GM23338 (cell line): ENCODE measurements at regions not wholly inside any gene's neighbourhood (a gene's known extent, or its start where the extent isn't known, plus 50 kb on each side); places are given as distances from the start of the nearest gene placed in this dataset.

Experiments used
- ATAC-seq: fragments of 200-7000 bp; cut with Tn5 transposase; 3 replicates; pipeline ENCODE4 v1.9.1; 2020
- DNase-seq: peaks from one replicate; pipeline ENCODE4 v3.0.0-alpha.2; 2015; ENCODE audit warnings: low spot score
- H2AFZ ChIP-seq: fragments of 200-600 bp; sonication (generic); 2 replicates; pipeline ENCODE4 v1.8.0; 2016; ENCODE audit warnings: antibody characterized with exemption, mild to moderate bottlenecking, moderate library complexity
- H3F3A ChIP-seq: fragments of 200-600 bp; sonication (generic); replicated peaks from 2 replicates; pipeline ENCODE4 v1.8.0; 2017; ENCODE audit warnings: antibody characterized with exemption, mixed run types, low read depth
- H3K27ac ChIP-seq: fragments of 200-600 bp; sonication (generic); 2 replicates; pipeline ENCODE4 v1.6.1; 2016; ENCODE audit warnings: low read depth
- H3K27me3 ChIP-seq: fragments of 200-600 bp; sonication (generic); 2 replicates; pipeline ENCODE4 v1.8.0; 2016; ENCODE audit warnings: mild to moderate bottlenecking, mixed run types, moderate library complexity; ENCODE audit not compliant: insufficient read depth
- H3K36me3 ChIP-seq: fragments of 200-600 bp; sonication (generic); 2 replicates; pipeline ENCODE4 v1.8.0; 2016; ENCODE audit warnings: mild to moderate bottlenecking; ENCODE audit not compliant: insufficient read depth
- H3K4me1 ChIP-seq: fragments of 200-600 bp; sonication (generic); 2 replicates; pipeline ENCODE4 v1.8.0; 2016; ENCODE audit warnings: mild to moderate bottlenecking, moderate library complexity; ENCODE audit not compliant: insufficient read depth
- H3K4me2 ChIP-seq: fragments of 200-600 bp; sonication (generic); 2 replicates; pipeline ENCODE4 v1.7.1; 2017; ENCODE audit warnings: mixed run types
- H3K4me3 ChIP-seq: fragments of 200-600 bp; sonication (generic); 2 replicates; pipeline ENCODE4 v1.6.1; 2016; ENCODE audit warnings: mixed run types
- H3K79me2 ChIP-seq: fragments of 200-600 bp; sonication (generic); replicated peaks from 2 replicates; pipeline ENCODE4 v1.8.0; 2017; ENCODE audit warnings: mild to moderate bottlenecking; ENCODE audit not compliant: insufficient read depth
- H3K9me2 ChIP-seq: fragments of 200-600 bp; sonication (generic); 2 replicates; pipeline ENCODE4 v1.8.0; 2017; ENCODE audit not compliant: insufficient read depth
- H4K20me1 ChIP-seq: fragments of 200-600 bp; sonication (generic); replicated peaks from 2 replicates; pipeline ENCODE4 v1.8.0; 2017; ENCODE audit warnings: mild to moderate bottlenecking; ENCODE audit not compliant: insufficient read depth
- H3K27ac Mint-ChIP-seq: 2 replicates; pipeline ENCODE4 v1.8.0; 2020; ENCODE audit warnings: inconsistent platforms, mild to moderate bottlenecking, moderate library complexity, mixed read lengths
- H3K27me3 Mint-ChIP-seq: 3 replicates; pipeline ENCODE4 v1.8.0; 2022; ENCODE audit warnings: low read depth, mild to moderate bottlenecking, moderate library complexity, mixed read lengths, inconsistent platforms; ENCODE audit not compliant: insufficient read depth, poor library complexity
- H3K36me3 Mint-ChIP-seq: 3 replicates; pipeline ENCODE4 v1.8.0; 2021; ENCODE audit warnings: low read depth, mild to moderate bottlenecking, inconsistent platforms, moderate library complexity, mixed read lengths
- H3K4me1 Mint-ChIP-seq: 3 replicates; pipeline ENCODE4 v1.8.0; 2020; ENCODE audit warnings: mild to moderate bottlenecking, inconsistent platforms, mixed read lengths
- H3K4me3 Mint-ChIP-seq: 3 replicates; pipeline ENCODE4 v1.8.0; 2021; ENCODE audit warnings: moderate library complexity, mild to moderate bottlenecking, inconsistent platforms, mixed read lengths
- H3K9me3 Mint-ChIP-seq: 3 replicates; pipeline ENCODE4 v1.8.0; 2020; ENCODE audit warnings: moderate library complexity, mild to moderate bottlenecking, inconsistent platforms, mixed read lengths
- CREB1 ChIP-seq: fragments of 250-450 bp; sonication (Bioruptor Pico); IDR thresholded peaks from 2 replicates; pipeline ENCODE4 v1.5.0; 2020; ENCODE audit warnings: low read depth, mild to moderate bottlenecking, moderate library complexity
- EZH2 ChIP-seq: fragments of 200-600 bp; sonication (generic); IDR thresholded peaks from one replicate; pipeline ENCODE4 v1.8.0; 2017; ENCODE audit warnings: antibody characterized with exemption, mild to moderate bottlenecking, low read depth; ENCODE audit not compliant: unreplicated experiment
- EZH2phosphoT487 ChIP-seq: fragments of 200-600 bp; sonication (generic); IDR thresholded peaks from one replicate; pipeline ENCODE4 v1.8.1; 2018; ENCODE audit warnings: antibody characterized with exemption; ENCODE audit not compliant: unreplicated experiment
- JUNB ChIP-seq: IDR thresholded peaks from one replicate; pipeline ENCODE4 v1.6.1; 2016; ENCODE audit warnings: antibody characterized with exemption; ENCODE audit not compliant: unreplicated experiment
- NANOG ChIP-seq: IDR thresholded peaks from 2 replicates; pipeline ENCODE4 v1.6.1; 2016; ENCODE audit warnings: antibody characterized with exemption, borderline replicate concordance
- POLR2AphosphoS5 ChIP-seq: IDR thresholded peaks from 2 replicates; pipeline ENCODE4 v1.6.1; 2016; ENCODE audit warnings: antibody characterized with exemption, low read depth
- STAT1 ChIP-seq: IDR thresholded peaks from one replicate; pipeline ENCODE4 v1.6.1; 2016; ENCODE audit warnings: antibody characterized with exemption; ENCODE audit not compliant: unreplicated experiment
- ZNF114 ChIP-seq: fragments of 250-450 bp; sonication (Bioruptor Pico); IDR thresholded peaks from 2 replicates; pipeline ENCODE4 v1.5.0; 2020; ENCODE audit warnings: mild to moderate bottlenecking, moderate library complexity
- ZNF331 ChIP-seq: fragments of 250-450 bp; sonication (Bioruptor Pico); IDR thresholded peaks from 2 replicates; pipeline ENCODE4 v1.5.0; 2020; ENCODE audit warnings: low read depth, mild to moderate bottlenecking, moderate library complexity
- TF ChIP-seq, protein P1 (sequence below): fragments of 250-450 bp; sonication (Bioruptor Pico); IDR thresholded peaks from 2 replicates; pipeline ENCODE4 v1.5.0; 2020; ENCODE audit warnings: mild to moderate bottlenecking, moderate library complexity
- TF ChIP-seq, protein P2 (sequence below): IDR thresholded peaks from one replicate; pipeline ENCODE4 v1.6.1; 2018; ENCODE audit warnings: antibody characterized with exemption; ENCODE audit not compliant: unreplicated experiment
- TF ChIP-seq, protein P3 (sequence below): IDR thresholded peaks from 2 replicates; pipeline ENCODE4 v1.6.1; 2016; ENCODE audit warnings: antibody characterized with exemption
- TF ChIP-seq, protein P4 (sequence below), 2 experiments: fragments of 200-600 bp in 1 of 2; sonication (generic) in 1 of 2; conservative IDR thresholded peaks; 2 replicates each; pipeline versions ENCODE4 v1.5.1 to v1.6.1; 2016 to 2017; ENCODE audit warnings: antibody characterized with exemption in 2 of 2, low read depth in 2 of 2, mild to moderate bottlenecking in 2 of 2, moderate library complexity in 1 of 2

DNA sequence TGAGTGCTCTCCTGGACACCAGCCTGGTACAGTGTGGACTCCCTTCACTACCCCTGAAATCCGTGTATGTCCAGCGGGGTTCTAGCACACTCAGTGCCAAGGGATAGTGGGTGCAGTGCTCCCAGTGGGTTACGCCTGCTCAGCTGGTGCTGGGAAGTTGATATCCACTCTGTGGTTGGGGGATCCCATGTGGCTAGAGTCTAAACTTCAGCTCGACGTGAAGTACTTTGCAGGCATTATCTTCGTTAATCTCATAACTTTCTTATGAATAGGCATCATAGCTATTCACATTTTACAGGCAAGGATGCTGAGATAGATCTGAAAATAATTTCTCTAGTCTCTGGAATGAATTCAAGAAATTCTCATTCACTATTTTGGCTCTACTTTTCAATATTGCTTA is 433.2 kb upstream of the HTR2A start:
- DNase-seq (no peak), ATAC-seq (no peak)
- Mint-ChIP-seq H3K36me3 (no peaks in the 10 kb centered on the region), H3K4me1 (peaks cover 5% of the 10 kb centered on the region; the same call in 1 of the 3 replicates), H3K27ac (no peak overlapping the region), H3K4me3 (no peak overlapping the region), H3K9me3 (no peaks in the 10 kb centered on the region), H3K27me3 (no peaks in the 10 kb centered on the region)
- no peak overlapping the region for H2AFZ ChIP-seq
- H3K36me3 ChIP-seq: no peaks in the 10 kb centered on the region
- no peaks in the 10 kb centered on the region for H4K20me1 ChIP-seq
- no peaks in the 10 kb centered on the region for H3K27me3 ChIP-seq
- H3K79me2 ChIP-seq: no peaks in the 10 kb centered on the region
- no peak overlapping the region for H3K27ac ChIP-seq
- no peak overlapping the region for H3K4me3 ChIP-seq
- H3K4me1 ChIP-seq: no peaks in the 10 kb centered on the region
- H3K4me2 ChIP-seq: no peak overlapping the region
- H3F3A ChIP-seq: no peaks in the 10 kb centered on the region
- H3K9me2 ChIP-seq: no peaks in the 10 kb centered on the region
- TF ChIP-seq, protein P1, sequence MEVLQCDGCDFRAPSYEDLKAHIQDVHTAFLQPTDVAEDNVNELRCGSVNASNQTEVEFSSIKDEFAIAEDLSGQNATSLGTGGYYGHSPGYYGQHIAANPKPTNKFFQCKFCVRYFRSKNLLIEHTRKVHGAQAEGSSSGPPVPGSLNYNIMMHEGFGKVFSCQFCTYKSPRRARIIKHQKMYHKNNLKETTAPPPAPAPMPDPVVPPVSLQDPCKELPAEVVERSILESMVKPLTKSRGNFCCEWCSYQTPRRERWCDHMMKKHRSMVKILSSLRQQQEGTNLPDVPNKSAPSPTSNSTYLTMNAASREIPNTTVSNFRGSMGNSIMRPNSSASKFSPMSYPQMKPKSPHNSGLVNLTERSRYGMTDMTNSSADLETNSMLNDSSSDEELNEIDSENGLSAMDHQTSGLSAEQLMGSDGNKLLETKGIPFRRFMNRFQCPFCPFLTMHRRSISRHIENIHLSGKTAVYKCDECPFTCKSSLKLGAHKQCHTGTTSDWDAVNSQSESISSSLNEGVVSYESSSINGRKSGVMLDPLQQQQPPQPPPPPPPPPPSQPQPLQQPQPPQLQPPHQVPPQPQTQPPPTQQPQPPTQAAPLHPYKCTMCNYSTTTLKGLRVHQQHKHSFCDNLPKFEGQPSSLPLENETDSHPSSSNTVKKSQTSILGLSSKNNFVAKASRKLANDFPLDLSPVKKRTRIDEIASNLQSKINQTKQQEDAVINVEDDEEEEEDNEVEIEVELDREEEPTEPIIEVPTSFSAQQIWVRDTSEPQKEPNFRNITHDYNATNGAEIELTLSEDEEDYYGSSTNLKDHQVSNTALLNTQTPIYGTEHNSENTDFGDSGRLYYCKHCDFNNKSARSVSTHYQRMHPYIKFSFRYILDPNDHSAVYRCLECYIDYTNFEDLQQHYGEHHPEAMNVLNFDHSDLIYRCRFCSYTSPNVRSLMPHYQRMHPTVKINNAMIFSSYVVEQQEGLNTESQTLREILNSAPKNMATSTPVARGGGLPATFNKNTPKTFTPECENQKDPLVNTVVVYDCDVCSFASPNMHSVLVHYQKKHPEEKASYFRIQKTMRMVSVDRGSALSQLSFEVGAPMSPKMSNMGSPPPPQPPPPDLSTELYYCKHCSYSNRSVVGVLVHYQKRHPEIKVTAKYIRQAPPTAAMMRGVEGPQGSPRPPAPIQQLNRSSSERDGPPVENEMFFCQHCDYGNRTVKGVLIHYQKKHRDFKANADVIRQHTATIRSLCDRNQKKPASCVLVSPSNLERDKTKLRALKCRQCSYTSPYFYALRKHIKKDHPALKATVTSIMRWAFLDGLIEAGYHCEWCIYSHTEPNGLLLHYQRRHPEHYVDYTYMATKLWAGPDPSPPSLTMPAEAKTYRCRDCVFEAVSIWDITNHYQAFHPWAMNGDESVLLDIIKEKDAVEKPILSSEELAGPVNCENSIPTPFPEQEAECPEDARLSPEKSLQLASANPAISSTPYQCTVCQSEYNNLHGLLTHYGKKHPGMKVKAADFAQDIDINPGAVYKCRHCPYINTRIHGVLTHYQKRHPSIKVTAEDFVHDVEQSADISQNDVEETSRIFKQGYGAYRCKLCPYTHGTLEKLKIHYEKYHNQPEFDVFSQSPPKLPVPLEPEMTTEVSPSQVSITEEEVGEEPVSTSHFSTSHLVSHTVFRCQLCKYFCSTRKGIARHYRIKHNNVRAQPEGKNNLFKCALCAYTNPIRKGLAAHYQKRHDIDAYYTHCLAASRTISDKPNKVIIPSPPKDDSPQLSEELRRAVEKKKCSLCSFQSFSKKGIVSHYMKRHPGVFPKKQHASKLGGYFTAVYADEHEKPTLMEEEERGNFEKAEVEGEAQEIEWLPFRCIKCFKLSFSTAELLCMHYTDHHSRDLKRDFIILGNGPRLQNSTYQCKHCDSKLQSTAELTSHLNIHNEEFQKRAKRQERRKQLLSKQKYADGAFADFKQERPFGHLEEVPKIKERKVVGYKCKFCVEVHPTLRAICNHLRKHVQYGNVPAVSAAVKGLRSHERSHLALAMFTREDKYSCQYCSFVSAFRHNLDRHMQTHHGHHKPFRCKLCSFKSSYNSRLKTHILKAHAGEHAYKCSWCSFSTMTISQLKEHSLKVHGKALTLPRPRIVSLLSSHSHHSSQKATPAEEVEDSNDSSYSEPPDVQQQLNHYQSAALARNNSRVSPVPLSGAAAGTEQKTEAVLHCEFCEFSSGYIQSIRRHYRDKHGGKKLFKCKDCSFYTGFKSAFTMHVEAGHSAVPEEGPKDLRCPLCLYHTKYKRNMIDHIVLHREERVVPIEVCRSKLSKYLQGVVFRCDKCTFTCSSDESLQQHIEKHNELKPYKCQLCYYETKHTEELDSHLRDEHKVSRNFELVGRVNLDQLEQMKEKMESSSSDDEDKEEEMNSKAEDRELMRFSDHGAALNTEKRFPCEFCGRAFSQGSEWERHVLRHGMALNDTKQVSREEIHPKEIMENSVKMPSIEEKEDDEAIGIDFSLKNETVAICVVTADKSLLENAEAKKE (CRISPR knock-in tag): no peak
- TF ChIP-seq, protein P2, sequence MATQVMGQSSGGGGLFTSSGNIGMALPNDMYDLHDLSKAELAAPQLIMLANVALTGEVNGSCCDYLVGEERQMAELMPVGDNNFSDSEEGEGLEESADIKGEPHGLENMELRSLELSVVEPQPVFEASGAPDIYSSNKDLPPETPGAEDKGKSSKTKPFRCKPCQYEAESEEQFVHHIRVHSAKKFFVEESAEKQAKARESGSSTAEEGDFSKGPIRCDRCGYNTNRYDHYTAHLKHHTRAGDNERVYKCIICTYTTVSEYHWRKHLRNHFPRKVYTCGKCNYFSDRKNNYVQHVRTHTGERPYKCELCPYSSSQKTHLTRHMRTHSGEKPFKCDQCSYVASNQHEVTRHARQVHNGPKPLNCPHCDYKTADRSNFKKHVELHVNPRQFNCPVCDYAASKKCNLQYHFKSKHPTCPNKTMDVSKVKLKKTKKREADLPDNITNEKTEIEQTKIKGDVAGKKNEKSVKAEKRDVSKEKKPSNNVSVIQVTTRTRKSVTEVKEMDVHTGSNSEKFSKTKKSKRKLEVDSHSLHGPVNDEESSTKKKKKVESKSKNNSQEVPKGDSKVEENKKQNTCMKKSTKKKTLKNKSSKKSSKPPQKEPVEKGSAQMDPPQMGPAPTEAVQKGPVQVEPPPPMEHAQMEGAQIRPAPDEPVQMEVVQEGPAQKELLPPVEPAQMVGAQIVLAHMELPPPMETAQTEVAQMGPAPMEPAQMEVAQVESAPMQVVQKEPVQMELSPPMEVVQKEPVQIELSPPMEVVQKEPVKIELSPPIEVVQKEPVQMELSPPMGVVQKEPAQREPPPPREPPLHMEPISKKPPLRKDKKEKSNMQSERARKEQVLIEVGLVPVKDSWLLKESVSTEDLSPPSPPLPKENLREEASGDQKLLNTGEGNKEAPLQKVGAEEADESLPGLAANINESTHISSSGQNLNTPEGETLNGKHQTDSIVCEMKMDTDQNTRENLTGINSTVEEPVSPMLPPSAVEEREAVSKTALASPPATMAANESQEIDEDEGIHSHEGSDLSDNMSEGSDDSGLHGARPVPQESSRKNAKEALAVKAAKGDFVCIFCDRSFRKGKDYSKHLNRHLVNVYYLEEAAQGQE: no peak
- TF ChIP-seq POLR2AphosphoS5 (no peak), JUNB (no peak), ZNF331 (no peak), NANOG (no peak), ZNF114 (CRISPR knock-in tag) (no peak), CREB1 (CRISPR knock-in tag) (no peak), EZH2 (no peak), STAT1 (no peak), EZH2phosphoT487 (no peak)
- TF ChIP-seq, protein P3, sequence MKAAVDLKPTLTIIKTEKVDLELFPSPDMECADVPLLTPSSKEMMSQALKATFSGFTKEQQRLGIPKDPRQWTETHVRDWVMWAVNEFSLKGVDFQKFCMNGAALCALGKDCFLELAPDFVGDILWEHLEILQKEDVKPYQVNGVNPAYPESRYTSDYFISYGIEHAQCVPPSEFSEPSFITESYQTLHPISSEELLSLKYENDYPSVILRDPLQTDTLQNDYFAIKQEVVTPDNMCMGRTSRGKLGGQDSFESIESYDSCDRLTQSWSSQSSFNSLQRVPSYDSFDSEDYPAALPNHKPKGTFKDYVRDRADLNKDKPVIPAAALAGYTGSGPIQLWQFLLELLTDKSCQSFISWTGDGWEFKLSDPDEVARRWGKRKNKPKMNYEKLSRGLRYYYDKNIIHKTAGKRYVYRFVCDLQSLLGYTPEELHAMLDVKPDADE: no peak
- TF ChIP-seq, protein P4, sequence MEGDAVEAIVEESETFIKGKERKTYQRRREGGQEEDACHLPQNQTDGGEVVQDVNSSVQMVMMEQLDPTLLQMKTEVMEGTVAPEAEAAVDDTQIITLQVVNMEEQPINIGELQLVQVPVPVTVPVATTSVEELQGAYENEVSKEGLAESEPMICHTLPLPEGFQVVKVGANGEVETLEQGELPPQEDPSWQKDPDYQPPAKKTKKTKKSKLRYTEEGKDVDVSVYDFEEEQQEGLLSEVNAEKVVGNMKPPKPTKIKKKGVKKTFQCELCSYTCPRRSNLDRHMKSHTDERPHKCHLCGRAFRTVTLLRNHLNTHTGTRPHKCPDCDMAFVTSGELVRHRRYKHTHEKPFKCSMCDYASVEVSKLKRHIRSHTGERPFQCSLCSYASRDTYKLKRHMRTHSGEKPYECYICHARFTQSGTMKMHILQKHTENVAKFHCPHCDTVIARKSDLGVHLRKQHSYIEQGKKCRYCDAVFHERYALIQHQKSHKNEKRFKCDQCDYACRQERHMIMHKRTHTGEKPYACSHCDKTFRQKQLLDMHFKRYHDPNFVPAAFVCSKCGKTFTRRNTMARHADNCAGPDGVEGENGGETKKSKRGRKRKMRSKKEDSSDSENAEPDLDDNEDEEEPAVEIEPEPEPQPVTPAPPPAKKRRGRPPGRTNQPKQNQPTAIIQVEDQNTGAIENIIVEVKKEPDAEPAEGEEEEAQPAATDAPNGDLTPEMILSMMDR (conservative IDR thresholded peaks at IDR 0.05; ENCODE audit: low read depth in 2 of 2): no peak
